K562 (cell line): ENCODE measurements at regions not wholly inside any gene's neighbourhood (a gene's known extent, or its start where the extent isn't known, plus 50 kb on each side); places are given as distances from the start of the nearest gene placed in this dataset.

Experiments
- ATF6 ChIP-seq: sonication (generic); formaldehyde crosslinking; IDR thresholded peaks from 2 replicates; pipeline ENCODE4 v1.4.0; 2020; ENCODE audit warnings: mild to moderate bottlenecking, missing genetic modification reagents
- FOXO4 ChIP-seq: fragments of 450-650 bp; formaldehyde crosslinking; IDR thresholded peaks from 2 replicates; pipeline ENCODE4 v1.4.0; 2020; ENCODE audit warnings: mild to moderate bottlenecking, moderate library complexity
- HDAC2 ChIP-seq: fragments of 450-650 bp; IDR thresholded peaks from 2 replicates; pipeline ENCODE4 v1.6.1; 2016; ENCODE audit warnings: mild to moderate bottlenecking
- HOMEZ ChIP-seq: fragments of 250-450 bp; sonication (Bioruptor Pico); IDR thresholded peaks from 2 replicates; pipeline ENCODE4 v1.4.0; 2020; ENCODE audit warnings: mild to moderate bottlenecking, moderate library complexity
- MXD1 ChIP-seq: fragments of 250-450 bp; sonication (Bioruptor Pico); IDR thresholded peaks from 2 replicates; pipeline ENCODE4 v1.8.0; 2021; ENCODE audit warnings: borderline replicate concordance, mild to moderate bottlenecking, moderate library complexity; ENCODE audit not compliant: poor library complexity, severe bottlenecking
- MYC ChIP-seq, 2 experiments: fragments of 250-450 bp in 1 of 2; sonication (Bioruptor Pico) in 1 of 2; IDR thresholded peaks; 2 replicates each; pipeline versions ENCODE4 v1.5.1 to v1.6.1; 2012 to 2021; ENCODE audit warnings: low read depth in 2 of 2, borderline replicate concordance in 1 of 2, improper control_type of control experiment in 1 of 2, low read length in 1 of 2, mild to moderate bottlenecking in 1 of 2, moderate library complexity in 1 of 2
- NKRF ChIP-seq: fragments of 450-650 bp; IDR thresholded peaks from 2 replicates; pipeline ENCODE4 v1.6.1; 2016; ENCODE audit warnings: borderline replicate concordance
- NR3C1 ChIP-seq: sonication (generic); formaldehyde crosslinking; IDR thresholded peaks from 2 replicates; pipeline ENCODE4 v1.8.1; 2022; ENCODE audit warnings: missing genetic modification reagents
- PATZ1 ChIP-seq: fragments of 250-450 bp; sonication (Bioruptor Pico); IDR thresholded peaks from 2 replicates; pipeline ENCODE4 v1.5.0; 2020; ENCODE audit warnings: mild to moderate bottlenecking, borderline replicate concordance
- RNF2 ChIP-seq: sonication (generic); IDR thresholded peaks from 2 replicates; pipeline ENCODE4 v1.6.1; 2016
- SAP30 ChIP-seq: fragments of 200-600 bp; sonication (generic); IDR thresholded peaks from 2 replicates; pipeline ENCODE4 v1.6.1; 2012; ENCODE audit warnings: borderline replicate concordance, low read depth, mild to moderate bottlenecking, moderate library complexity, low read length, control low read depth, inconsistent platforms; ENCODE audit not compliant: insufficient read depth, poor library complexity, severe bottlenecking
- ZNF395 ChIP-seq: fragments of 200-800 bp; sonication (Bioruptor generic); IDR thresholded peaks from 2 replicates; pipeline ENCODE4 v1.6.1; 2017; ENCODE audit warnings: missing genetic modification characterization, missing compliant biosample characterization
- ZNF764 ChIP-seq: fragments of 250-450 bp; sonication (Bioruptor Pico); IDR thresholded peaks from 2 replicates; pipeline ENCODE4 v1.4.0; 2020; ENCODE audit warnings: low read depth, mild to moderate bottlenecking, moderate library complexity

- 0 out of 2 replicates have a peak, but pooled peaks have one; percentile 76 for TF ChIP-seq ATF6 (CRISPR knock-in tag)
- no peak for TF ChIP-seq ZNF764 (CRISPR knock-in tag)
- no peak for TF ChIP-seq MXD1 (CRISPR knock-in tag)
- 0 out of 2 replicates have a peak, but pooled peaks have one; percentile 55 for TF ChIP-seq ZNF395 (CRISPR knock-in tag)
- no peak for TF ChIP-seq PATZ1 (CRISPR knock-in tag)
- TF ChIP-seq FOXO4 (CRISPR knock-in tag) = no peak
- peak; percentile 18; the same call in 1 of the 2 replicates for TF ChIP-seq NR3C1 (CRISPR knock-in tag)
- TF ChIP-seq NKRF = no peak
- no peak for TF ChIP-seq HDAC2
- no peak for TF ChIP-seq RNF2
- no peak for TF ChIP-seq MYC (IDR thresholded peaks at IDR 0.05; ENCODE audit: low read depth, low read length)
- peak; percentile 44; the same call in 1 of the 2 replicates for TF ChIP-seq MYC (CRISPR knock-in tag; IDR thresholded peaks at IDR 0.05; ENCODE audit: borderline replicate concordance, low read depth)
- TF ChIP-seq SAP30 = peak; percentile 35
- no peak for TF ChIP-seq HOMEZ (CRISPR knock-in tag)
Observed at GRCh38 chr1:201649761-201650622, 111.1 kb downstream of the NAV1 start (continued).
